Left ventricle myocardium inferior (tissue), 1 donor: ENCODE measurements at regions not wholly inside any gene's neighbourhood (a gene's known extent, or its start where the extent isn't known, plus 50 kb on each side); places are given as distances from the start of the nearest gene placed in this dataset.

Source experiments
- DNase-seq: peaks from one replicate; pipeline ENCODE4 v3.0.0-alpha.2; 2020
- H3K27ac ChIP-seq: fragments of 200-600 bp; replicated peaks from 2 replicates; pipeline ENCODE4 v1.8.0; 2021
- H3K27me3 ChIP-seq: fragments of 200-600 bp; 2 replicates; pipeline ENCODE4 v1.8.0; 2021; ENCODE audit warnings: low read depth
- H3K36me3 ChIP-seq: fragments of 200-600 bp; 2 replicates; pipeline ENCODE4 v1.8.0; 2021
- H3K4me1 ChIP-seq: fragments of 200-600 bp; 2 replicates; pipeline ENCODE4 v1.8.0; 2021
- H3K4me3 ChIP-seq: fragments of 200-600 bp; 2 replicates; pipeline ENCODE4 v1.8.0; 2021; ENCODE audit warnings: mild to moderate bottlenecking, moderate library complexity
- H3K9me3 ChIP-seq: fragments of 200-600 bp; replicated peaks from 2 replicates; pipeline ENCODE4 v1.8.0; 2021
- intact Hi-C: fragments of 100-400 bp; cut with micrococcal nuclease; formaldehyde crosslinking; loops from one replicate; pipeline ENCODE4 v1.11.0; 2022
- TF ChIP-seq, protein P1 (sequence below): fragments of 200-600 bp; IDR thresholded peaks from 2 replicates; pipeline ENCODE4 v1.8.0; 2021; ENCODE audit warnings: antibody characterized with exemption, mild to moderate bottlenecking, borderline replicate concordance
- donor health status: DM: no; HTN: yes; CAD: no; lungs with severe emphysema.

DNA sequence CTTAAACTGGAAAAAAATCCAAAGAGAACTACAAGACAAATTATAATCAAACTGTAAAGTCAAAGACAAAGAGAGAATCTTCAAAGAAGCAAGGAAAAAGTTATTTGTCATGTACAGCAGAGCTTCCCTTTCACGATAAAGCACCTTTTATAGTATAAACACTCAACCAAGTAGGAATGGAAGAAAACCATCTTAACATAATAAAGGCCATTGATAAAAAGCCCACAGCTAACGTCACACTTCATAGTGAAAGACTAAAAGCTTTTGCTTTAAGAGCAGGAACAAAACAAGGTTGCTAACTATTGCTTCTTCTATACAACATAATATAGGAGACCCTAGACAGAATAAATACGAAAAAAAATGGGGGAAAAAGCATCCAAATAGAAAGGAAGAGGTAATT is 595.7 kb upstream of the POU3F4 start:
- Histone ChIP-seq H3K27ac (no peak overlapping the region), H3K27me3 (no peaks in the 10 kb centered on the region), H3K36me3 (no peaks in the 10 kb centered on the region), H3K4me3 (no peak overlapping the region), H3K4me1 (no peaks in the 10 kb centered on the region), H3K9me3 (no peaks in the 10 kb centered on the region)
- intact Hi-C loops: no loop called here
- no peak for DNase-seq
- TF ChIP-seq, protein P1, sequence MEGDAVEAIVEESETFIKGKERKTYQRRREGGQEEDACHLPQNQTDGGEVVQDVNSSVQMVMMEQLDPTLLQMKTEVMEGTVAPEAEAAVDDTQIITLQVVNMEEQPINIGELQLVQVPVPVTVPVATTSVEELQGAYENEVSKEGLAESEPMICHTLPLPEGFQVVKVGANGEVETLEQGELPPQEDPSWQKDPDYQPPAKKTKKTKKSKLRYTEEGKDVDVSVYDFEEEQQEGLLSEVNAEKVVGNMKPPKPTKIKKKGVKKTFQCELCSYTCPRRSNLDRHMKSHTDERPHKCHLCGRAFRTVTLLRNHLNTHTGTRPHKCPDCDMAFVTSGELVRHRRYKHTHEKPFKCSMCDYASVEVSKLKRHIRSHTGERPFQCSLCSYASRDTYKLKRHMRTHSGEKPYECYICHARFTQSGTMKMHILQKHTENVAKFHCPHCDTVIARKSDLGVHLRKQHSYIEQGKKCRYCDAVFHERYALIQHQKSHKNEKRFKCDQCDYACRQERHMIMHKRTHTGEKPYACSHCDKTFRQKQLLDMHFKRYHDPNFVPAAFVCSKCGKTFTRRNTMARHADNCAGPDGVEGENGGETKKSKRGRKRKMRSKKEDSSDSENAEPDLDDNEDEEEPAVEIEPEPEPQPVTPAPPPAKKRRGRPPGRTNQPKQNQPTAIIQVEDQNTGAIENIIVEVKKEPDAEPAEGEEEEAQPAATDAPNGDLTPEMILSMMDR: no peak

DNA sequence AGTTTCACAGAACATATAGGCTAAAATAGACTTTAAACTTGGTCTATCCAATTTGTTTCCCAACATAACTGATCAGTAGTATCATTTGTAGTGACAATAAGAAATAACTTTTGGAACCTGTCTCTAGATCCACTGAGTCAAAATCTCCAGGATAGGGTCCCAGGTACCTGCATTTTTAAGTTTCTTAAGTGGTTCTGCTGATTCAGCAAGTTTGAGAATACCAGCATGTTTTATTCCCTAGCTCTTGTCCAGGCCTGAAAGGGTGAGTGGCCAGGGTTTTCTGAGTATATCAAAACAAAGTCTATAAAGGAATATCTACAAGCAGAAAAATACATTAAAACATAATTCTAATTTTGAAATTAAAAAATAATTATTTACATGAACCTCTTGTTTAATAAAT is 573.1 kb upstream of the POU3F4 start:
- H3K27me3 ChIP-seq: no peaks in the 10 kb centered on the region
- DNase-seq: no peak
- H3K27ac ChIP-seq: no peak overlapping the region
- no peak overlapping the region for H3K4me3 ChIP-seq
- no peaks in the 10 kb centered on the region for H3K36me3 ChIP-seq
- H3K9me3 ChIP-seq: peaks cover 5% of the 10 kb centered on the region
- no peaks in the 10 kb centered on the region for H3K4me1 ChIP-seq
- TF ChIP-seq, protein P1: no peak
- intact Hi-C loops: no loop called here

DNA sequence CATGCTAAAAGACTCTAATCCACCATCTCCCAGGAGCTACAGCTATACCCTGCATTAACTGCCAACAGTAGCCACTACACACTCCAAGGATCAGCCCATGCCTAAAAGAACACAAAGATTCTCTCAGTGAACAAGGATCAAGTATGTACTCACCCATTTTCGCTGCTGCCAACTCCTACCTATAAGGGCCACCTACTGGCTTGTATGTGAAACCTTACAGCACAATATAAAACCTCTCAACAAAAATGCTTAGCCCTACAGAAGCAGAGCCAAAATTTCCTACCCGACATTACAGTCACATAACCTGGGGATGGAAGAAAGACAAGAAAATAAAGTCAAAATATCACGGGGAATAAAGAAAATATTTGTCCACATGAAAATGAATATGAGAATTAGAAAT is 562.8 kb upstream of the POU3F4 start:
- no peak for DNase-seq
- TF ChIP-seq, protein P1: no peak
- H3K27me3 ChIP-seq: no peaks in the 10 kb centered on the region
- peaks cover 5% of the 10 kb centered on the region for H3K9me3 ChIP-seq
- no peak overlapping the region for H3K4me3 ChIP-seq
- no peaks in the 10 kb centered on the region for H3K36me3 ChIP-seq
- no peaks in the 10 kb centered on the region for H3K4me1 ChIP-seq
- intact Hi-C loops: no loop called here
- no peak overlapping the region for H3K27ac ChIP-seq

DNA sequence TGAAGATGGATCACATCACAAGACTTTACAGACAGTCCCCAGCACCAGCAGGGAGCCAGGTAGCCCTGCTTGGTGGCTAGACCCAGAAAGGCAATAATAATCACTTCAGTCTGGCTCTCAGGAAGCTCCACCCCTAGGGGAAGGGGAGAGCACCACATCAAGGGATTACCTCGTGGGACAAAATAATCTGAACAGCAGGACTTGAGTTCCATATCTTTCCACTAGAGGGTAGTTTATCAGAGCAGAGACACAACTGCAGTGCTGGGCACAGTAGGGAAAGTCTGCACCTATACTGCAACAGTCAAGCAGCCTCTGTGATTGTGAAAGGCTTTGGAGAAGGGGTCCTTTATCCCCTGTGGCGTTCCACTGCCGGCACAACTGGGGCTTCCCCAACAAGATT is 547.0 kb upstream of the POU3F4 start:
- H3K36me3 ChIP-seq: no peaks in the 10 kb centered on the region
- no peaks in the 10 kb centered on the region for H3K27me3 ChIP-seq
- no peak overlapping the region for H3K27ac ChIP-seq
- intact Hi-C loops: no loop called here
- H3K4me1 ChIP-seq: no peaks in the 10 kb centered on the region
- DNase-seq: no peak
- TF ChIP-seq, protein P1: no peak
- H3K4me3 ChIP-seq: no peak overlapping the region
- no peaks in the 10 kb centered on the region for H3K9me3 ChIP-seq

DNA sequence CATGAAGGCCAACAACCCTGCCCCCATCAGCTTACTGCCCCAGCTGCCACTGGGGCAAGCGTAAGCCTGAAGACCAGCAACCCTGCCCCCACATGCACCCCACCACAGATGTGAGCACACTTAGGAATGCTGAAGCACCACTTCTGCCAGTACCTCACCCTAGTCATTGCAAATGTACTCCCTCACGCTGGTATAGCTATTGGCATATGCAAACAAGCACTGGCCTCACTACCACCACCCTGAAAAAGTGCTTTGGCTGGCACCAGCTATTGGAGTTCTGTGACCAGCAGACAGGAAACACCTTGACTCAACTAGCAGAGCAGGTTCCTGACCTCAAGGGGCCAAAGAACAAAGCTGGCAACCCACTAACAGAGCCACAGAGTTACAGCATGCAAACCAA is 534.4 kb upstream of the POU3F4 start:
- H3K4me3 ChIP-seq: no peak overlapping the region
- H3K4me1 ChIP-seq: no peaks in the 10 kb centered on the region
- H3K9me3 ChIP-seq: no peaks in the 10 kb centered on the region
- TF ChIP-seq, protein P1: no peak
- DNase-seq: no peak
- H3K36me3 ChIP-seq: no peaks in the 10 kb centered on the region
- intact Hi-C loops: no loop called here
- no peak overlapping the region for H3K27ac ChIP-seq
- no peaks in the 10 kb centered on the region for H3K27me3 ChIP-seq

DNA sequence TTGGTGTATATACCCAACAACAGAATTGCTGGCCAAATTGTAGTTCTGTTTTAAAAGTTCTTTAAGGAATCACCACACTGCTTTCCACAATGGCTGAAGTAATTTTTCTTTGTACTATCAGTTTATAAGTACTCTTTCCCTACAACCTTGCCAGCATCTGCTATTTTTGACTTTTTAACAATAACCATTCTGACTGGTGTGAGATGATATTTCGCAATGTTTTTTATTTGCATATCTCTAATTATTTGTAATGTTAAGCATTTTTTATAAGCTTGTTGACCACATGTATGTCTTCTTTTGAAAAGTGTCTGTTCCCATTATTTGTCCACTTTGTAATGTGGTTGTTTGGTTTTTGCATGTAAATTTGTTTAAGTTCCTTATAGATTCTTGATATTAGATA is 509.9 kb upstream of the POU3F4 start:
- no peak for DNase-seq
- no peaks in the 10 kb centered on the region for H3K36me3 ChIP-seq
- H3K27ac ChIP-seq: no peak overlapping the region
- H3K9me3 ChIP-seq: no peaks in the 10 kb centered on the region
- no peaks in the 10 kb centered on the region for H3K4me1 ChIP-seq
- TF ChIP-seq, protein P1: no peak
- H3K4me3 ChIP-seq: no peak overlapping the region
- intact Hi-C loops: no loop called here
- no peaks in the 10 kb centered on the region for H3K27me3 ChIP-seq
